Lower lobe of right lung (tissue), 2 donors: ENCODE measurements at regions not wholly inside any gene's neighbourhood (a gene's known extent, or its start where the extent isn't known, plus 50 kb on each side); places are given as distances from the start of the nearest gene placed in this dataset.

Experiments
- ATAC-seq, 2 donors: fragments of 200-7000 bp; cut with Tn5 transposase; one replicate each; pipeline ENCODE4 v1.9.1; 2020 to 2022; ENCODE audit warnings: mild to moderate bottlenecking in 2 of 2, moderate library complexity in 2 of 2
- DNase-seq: peaks from one replicate; pipeline ENCODE4 v3.0.0-alpha.2; 2020
- H3K27ac ChIP-seq: fragments of 200-600 bp; one replicate; pipeline ENCODE4 v1.8.0; 2022
- H3K27me3 ChIP-seq: fragments of 200-600 bp; one replicate; pipeline ENCODE4 v1.8.0; 2022; ENCODE audit warnings: low read depth
- H3K36me3 ChIP-seq: fragments of 200-600 bp; one replicate; pipeline ENCODE4 v1.8.0; 2022; ENCODE audit warnings: mild to moderate bottlenecking
- H3K4me1 ChIP-seq: fragments of 200-600 bp; one replicate; pipeline ENCODE4 v1.8.0; 2022
- H3K4me3 ChIP-seq: fragments of 200-600 bp; one replicate; pipeline ENCODE4 v1.8.0; 2022; ENCODE audit warnings: mild to moderate bottlenecking
- H3K9me3 ChIP-seq: fragments of 200-600 bp; one replicate; pipeline ENCODE4 v1.8.0; 2022
- intact Hi-C: fragments of 100-400 bp; cut with DNase I; formaldehyde crosslinking; loops from one replicate; pipeline ENCODE4 v1.11.0; 2022
- TF ChIP-seq, protein P1 (sequence below): fragments of 200-600 bp; IDR thresholded peaks from one replicate; pipeline ENCODE4 v1.8.0; 2022; ENCODE audit warnings: antibody characterized with exemption, mild to moderate bottlenecking
- donor health status: DM: no; HTN: yes; CAD: no; lungs with severe emphysema.

DNA sequence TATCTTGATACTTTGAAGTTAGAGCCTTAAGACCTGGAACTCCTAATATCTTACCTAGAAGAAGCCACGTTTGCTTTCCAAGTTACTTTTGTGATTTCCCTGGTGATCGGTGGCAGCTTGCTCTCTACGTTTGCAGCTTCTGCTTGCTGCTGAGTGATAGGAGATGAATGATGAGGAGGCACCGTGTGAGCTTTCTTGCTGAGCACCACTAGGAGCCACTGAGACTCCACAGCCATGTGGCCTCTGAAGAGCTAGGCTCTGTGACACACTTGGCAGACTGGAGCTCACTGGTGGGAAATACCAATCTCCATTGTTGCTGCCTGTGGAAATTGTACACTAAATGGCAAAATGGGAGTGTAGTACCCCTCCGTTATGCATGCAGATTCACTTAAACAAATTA is 161.8 kb downstream of the IBTK start:
- no peak overlapping the region for H3K4me3 ChIP-seq
- H3K27ac ChIP-seq = no peak overlapping the region
- ATAC-seq = no peak
- no peaks in the 10 kb centered on the region for H3K9me3 ChIP-seq
- TF ChIP-seq, protein P1, sequence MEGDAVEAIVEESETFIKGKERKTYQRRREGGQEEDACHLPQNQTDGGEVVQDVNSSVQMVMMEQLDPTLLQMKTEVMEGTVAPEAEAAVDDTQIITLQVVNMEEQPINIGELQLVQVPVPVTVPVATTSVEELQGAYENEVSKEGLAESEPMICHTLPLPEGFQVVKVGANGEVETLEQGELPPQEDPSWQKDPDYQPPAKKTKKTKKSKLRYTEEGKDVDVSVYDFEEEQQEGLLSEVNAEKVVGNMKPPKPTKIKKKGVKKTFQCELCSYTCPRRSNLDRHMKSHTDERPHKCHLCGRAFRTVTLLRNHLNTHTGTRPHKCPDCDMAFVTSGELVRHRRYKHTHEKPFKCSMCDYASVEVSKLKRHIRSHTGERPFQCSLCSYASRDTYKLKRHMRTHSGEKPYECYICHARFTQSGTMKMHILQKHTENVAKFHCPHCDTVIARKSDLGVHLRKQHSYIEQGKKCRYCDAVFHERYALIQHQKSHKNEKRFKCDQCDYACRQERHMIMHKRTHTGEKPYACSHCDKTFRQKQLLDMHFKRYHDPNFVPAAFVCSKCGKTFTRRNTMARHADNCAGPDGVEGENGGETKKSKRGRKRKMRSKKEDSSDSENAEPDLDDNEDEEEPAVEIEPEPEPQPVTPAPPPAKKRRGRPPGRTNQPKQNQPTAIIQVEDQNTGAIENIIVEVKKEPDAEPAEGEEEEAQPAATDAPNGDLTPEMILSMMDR = no peak
- H3K27me3 ChIP-seq = no peaks in the 10 kb centered on the region
- no peaks in the 10 kb centered on the region for H3K4me1 ChIP-seq
- H3K36me3 ChIP-seq = no peaks in the 10 kb centered on the region
- intact Hi-C loops = no loop called here
- DNase-seq = no peak

- Histone ChIP-seq H3K36me3 (no peaks in the 10 kb centered on the region), H3K4me1 (no peaks in the 10 kb centered on the region), H3K4me3 (no peak overlapping the region), H3K27me3 (no peaks in the 10 kb centered on the region), H3K9me3 (no peaks in the 10 kb centered on the region), H3K27ac (no peak overlapping the region)
- DNase-seq (no peak), ATAC-seq (no peak)
- intact Hi-C loops = no loop called here
- TF ChIP-seq, protein P1 = no peak
These were observed 163.1 kb downstream of the IBTK start for GRCh38 chr6:82084324-82084920.

DNA sequence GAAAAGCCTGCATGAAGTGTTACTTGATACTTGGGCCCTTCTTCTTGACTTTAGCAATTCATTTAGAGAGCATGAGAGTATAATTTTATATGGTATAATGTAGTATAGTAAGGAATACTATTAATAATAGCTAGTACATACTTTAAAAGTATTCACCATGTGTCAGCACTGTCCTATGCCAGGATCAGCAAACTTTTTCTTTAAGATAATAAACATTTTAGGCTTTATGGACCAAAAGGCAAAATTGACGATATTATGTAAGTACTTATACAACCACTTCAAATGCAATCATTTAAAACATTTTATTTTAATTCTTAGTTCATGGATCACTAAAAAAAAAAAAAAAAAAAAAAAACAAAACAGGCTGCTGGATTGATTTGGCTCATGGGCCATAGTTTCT is 163.9 kb downstream of the IBTK start:
- intact Hi-C loops = no loop called here
- no peak for DNase-seq
- Histone ChIP-seq H3K4me1 (no peaks in the 10 kb centered on the region), H3K36me3 (no peaks in the 10 kb centered on the region), H3K4me3 (no peak overlapping the region), H3K27ac (no peak overlapping the region), H3K9me3 (no peaks in the 10 kb centered on the region), H3K27me3 (no peaks in the 10 kb centered on the region)
- ATAC-seq = no peak
- TF ChIP-seq, protein P1 = no peak

GRCh38 chr6:82080767-82081166 is 166.8 kb downstream of the IBTK start:
- H3K4me3 ChIP-seq = no peak overlapping the region
- H3K4me1 ChIP-seq = no peaks in the 10 kb centered on the region
- H3K27me3 ChIP-seq = no peaks in the 10 kb centered on the region
- no peak for DNase-seq
- H3K27ac ChIP-seq = no peak overlapping the region
- H3K36me3 ChIP-seq = no peaks in the 10 kb centered on the region
- TF ChIP-seq, protein P1 = no peak
- no peak for ATAC-seq
- intact Hi-C loops = no loop called here
- no peaks in the 10 kb centered on the region for H3K9me3 ChIP-seq

GRCh38 chr6:82078286-82078908 is 169.1 kb downstream of the IBTK start:
- ATAC-seq (no peak), DNase-seq (no peak)
- Histone ChIP-seq H3K27me3 (no peaks in the 10 kb centered on the region), H3K4me1 (no peaks in the 10 kb centered on the region), H3K4me3 (no peak overlapping the region), H3K9me3 (no peaks in the 10 kb centered on the region), H3K27ac (no peak overlapping the region), H3K36me3 (no peaks in the 10 kb centered on the region)
- TF ChIP-seq, protein P1 = no peak
- intact Hi-C loops = no loop called here
